Stimulated activated naive CD8-positive, alpha-beta T cell treated with anti-CD3 and anti-CD28 coated beads, Interleukin-15, Interleukin-2, amounts not matched to agents 100 ng/mL and 50 ng/mL, for 24 hours (primary cell): ENCODE measurements at regions not wholly inside any gene's neighbourhood (a gene's known extent, or its start where the extent isn't known, plus 50 kb on each side); places are given as distances from the start of the nearest gene placed in this dataset.
"Not testable (repeated sequence)": the region's sequence is repeated elsewhere in the genome, so short reads cannot be mapped to it uniquely, and the experiment has no call there.

ENCODE experiments used
- H3K27ac Mint-ChIP-seq: one replicate; pipeline ENCODE4 v1.8.0; 2021; ENCODE audit warnings: mild to moderate bottlenecking, mixed read lengths
- H3K27me3 Mint-ChIP-seq: one replicate; pipeline ENCODE4 v1.8.0; 2021; ENCODE audit warnings: mixed read lengths
- H3K36me3 Mint-ChIP-seq: one replicate; pipeline ENCODE4 v1.8.0; 2021; ENCODE audit warnings: low read depth, mixed read lengths
- H3K4me1 Mint-ChIP-seq: one replicate; pipeline ENCODE4 v1.8.0; 2021; ENCODE audit warnings: low read depth, mixed read lengths
- H3K4me3 Mint-ChIP-seq: one replicate; pipeline ENCODE4 v1.8.0; 2021; ENCODE audit warnings: mild to moderate bottlenecking, mixed read lengths
- H3K9me3 Mint-ChIP-seq: one replicate; pipeline ENCODE4 v1.8.0; 2021; ENCODE audit warnings: mixed read lengths

DNA sequence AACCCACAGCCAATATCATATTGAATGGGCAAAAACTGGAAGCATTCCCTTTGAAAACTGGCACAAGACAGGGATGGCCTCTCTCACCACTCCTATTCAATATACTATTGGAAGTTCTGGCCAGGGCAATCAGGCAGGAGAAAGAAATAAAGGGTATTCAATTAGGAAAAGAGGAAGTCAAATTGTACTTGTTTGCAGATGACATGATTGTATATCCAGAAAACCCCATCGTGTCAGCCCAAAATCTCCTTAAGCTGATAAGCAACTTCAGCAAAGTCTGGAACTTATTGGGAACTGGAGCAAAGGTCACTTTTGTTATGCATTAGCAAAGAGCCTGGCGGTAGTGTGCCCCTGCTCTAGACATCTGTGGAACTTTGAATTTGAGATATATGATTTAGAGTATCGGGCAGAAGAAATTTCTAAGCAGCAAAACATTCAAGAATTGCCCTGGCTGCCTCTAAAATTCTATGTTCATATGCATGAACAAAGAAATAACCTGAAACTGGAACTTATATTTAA is 53.4 kb upstream of the PSMA1 start:
- H3K27me3 Mint-ChIP-seq, H3K27ac Mint-ChIP-seq, H3K4me3 Mint-ChIP-seq: not testable (repeated sequence)
- peaks cover 75% of the 10 kb centered on the region for H3K36me3 Mint-ChIP-seq
- peaks cover 43% of the 10 kb centered on the region for H3K4me1 Mint-ChIP-seq
- peaks cover 43% of the 10 kb centered on the region for H3K9me3 Mint-ChIP-seq

DNA sequence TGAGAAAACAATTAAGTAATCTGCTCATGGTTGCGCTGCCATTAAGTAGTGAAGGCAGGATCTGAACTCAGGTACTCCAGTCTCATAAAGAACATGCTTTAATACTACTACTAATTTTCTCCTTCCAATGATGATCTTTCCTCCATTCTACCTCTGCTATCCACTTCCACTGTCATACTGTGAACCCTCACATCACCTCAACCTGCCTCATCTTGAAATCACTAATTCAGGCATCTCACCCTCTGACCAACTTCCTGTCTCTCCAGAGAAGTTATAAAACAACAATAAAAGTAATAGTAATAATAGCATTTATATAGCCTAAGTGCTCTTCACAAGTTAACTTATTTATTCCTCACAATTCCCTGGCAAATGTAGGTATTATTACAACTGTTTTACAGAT is 57.1 kb upstream of the PSMA1 start:
- H3K9me3 Mint-ChIP-seq = peaks cover 38% of the 10 kb centered on the region
- no peak overlapping the region for H3K27ac Mint-ChIP-seq
- no peaks in the 10 kb centered on the region for H3K27me3 Mint-ChIP-seq
- H3K4me1 Mint-ChIP-seq = peaks cover 46% of the 10 kb centered on the region
- H3K4me3 Mint-ChIP-seq = no peak overlapping the region
- peaks cover 68% of the 10 kb centered on the region for H3K36me3 Mint-ChIP-seq

GRCh38 chr11:14577835-14578529 is 57.8 kb upstream of the PSMA1 start:
- Mint-ChIP-seq H3K27me3 (no peaks in the 10 kb centered on the region), H3K36me3 (peaks cover 65% of the 10 kb centered on the region), H3K4me3 (peak overlapping the region; percentile 39), H3K9me3 (peaks cover 38% of the 10 kb centered on the region), H3K27ac (peak overlapping the region; percentile 86), H3K4me1 (peaks cover 40% of the 10 kb centered on the region)

DNA sequence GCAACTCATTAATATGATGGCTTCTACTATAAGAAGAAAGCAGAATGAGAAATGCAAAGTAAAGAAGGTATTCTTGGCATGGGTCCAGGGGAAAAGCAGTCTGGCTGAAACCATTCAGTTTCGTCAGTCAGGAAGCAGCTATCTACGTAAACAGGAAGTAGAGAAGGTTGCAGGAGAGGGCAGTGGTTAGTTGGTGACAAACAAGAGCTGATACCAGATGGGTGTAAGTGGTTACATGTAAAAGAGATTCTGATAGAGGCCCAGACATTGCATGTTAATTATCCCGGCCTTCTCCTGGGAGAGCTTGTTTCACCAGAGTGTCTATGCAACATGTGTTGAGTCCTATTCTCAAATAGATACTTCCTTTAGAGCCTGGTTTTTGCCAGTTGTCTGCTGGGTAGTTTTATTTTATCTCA is 58.4 kb upstream of the PSMA1 start:
- Mint-ChIP-seq H3K9me3 (peaks cover 41% of the 10 kb centered on the region), H3K36me3 (peaks cover 65% of the 10 kb centered on the region), H3K4me3 (peak overlapping the region; percentile 39), H3K4me1 (peaks cover 40% of the 10 kb centered on the region), H3K27ac (peak overlapping the region; percentile 86), H3K27me3 (no peaks in the 10 kb centered on the region)

DNA sequence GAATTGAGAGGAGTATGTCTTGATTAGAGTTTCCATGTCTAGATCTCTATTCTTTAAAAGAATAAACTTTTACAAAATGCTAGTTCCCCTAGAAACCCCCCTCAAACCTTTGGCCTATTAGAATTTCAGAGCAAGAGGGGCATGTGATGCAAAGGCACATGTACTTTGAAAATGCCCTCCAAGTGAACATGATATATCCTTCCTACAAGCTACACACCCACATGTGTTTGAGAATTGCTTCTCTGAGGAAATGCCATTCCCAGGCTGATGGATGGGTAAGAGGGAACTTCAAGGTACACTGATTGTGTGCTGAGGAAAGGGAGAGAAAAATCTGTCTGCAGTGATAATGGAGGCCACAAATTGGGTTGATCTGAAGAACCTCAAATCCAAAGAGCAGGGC is 59.5 kb upstream of the PSMA1 start:
- Mint-ChIP-seq H3K36me3 (peaks cover 61% of the 10 kb centered on the region), H3K4me3 (no peak overlapping the region), H3K27ac (peak overlapping the region; percentile 10), H3K4me1 (peaks cover 40% of the 10 kb centered on the region), H3K9me3 (peaks cover 33% of the 10 kb centered on the region), H3K27me3 (no peaks in the 10 kb centered on the region)

- no peak overlapping the region for H3K4me3 Mint-ChIP-seq
Measured at GRCh38 chr11:14582793-14583192, 60.8 kb upstream of the PDE3B start.

GRCh38 chr11:14583252-14584034 is 60.2 kb upstream of the PDE3B start:
- peaks cover 19% of the 10 kb centered on the region for H3K9me3 Mint-ChIP-seq
- no peak overlapping the region for H3K4me3 Mint-ChIP-seq
- H3K27ac Mint-ChIP-seq = peak overlapping the region; percentile 54
- peaks cover 65% of the 10 kb centered on the region for H3K36me3 Mint-ChIP-seq
- H3K4me1 Mint-ChIP-seq = peaks cover 39% of the 10 kb centered on the region
- no peaks in the 10 kb centered on the region for H3K27me3 Mint-ChIP-seq

More at GRCh38 chr11:14582793-14583192, 60.8 kb upstream of the PDE3B start:
- Mint-ChIP-seq H3K27ac (peak overlapping the region; percentile 49), H3K9me3 (peaks cover 19% of the 10 kb centered on the region), H3K27me3 (no peaks in the 10 kb centered on the region), H3K36me3 (peaks cover 64% of the 10 kb centered on the region), H3K4me1 (peaks cover 46% of the 10 kb centered on the region)

GRCh38 chr11:14584035-14584363 is 59.6 kb upstream of the PDE3B start:
- peak overlapping the region; percentile 54 for H3K27ac Mint-ChIP-seq
- peaks cover 64% of the 10 kb centered on the region for H3K36me3 Mint-ChIP-seq
- peaks cover 34% of the 10 kb centered on the region for H3K4me1 Mint-ChIP-seq
- no peak overlapping the region for H3K4me3 Mint-ChIP-seq
- H3K27me3 Mint-ChIP-seq = no peaks in the 10 kb centered on the region
- H3K9me3 Mint-ChIP-seq = peaks cover 19% of the 10 kb centered on the region

DNA sequence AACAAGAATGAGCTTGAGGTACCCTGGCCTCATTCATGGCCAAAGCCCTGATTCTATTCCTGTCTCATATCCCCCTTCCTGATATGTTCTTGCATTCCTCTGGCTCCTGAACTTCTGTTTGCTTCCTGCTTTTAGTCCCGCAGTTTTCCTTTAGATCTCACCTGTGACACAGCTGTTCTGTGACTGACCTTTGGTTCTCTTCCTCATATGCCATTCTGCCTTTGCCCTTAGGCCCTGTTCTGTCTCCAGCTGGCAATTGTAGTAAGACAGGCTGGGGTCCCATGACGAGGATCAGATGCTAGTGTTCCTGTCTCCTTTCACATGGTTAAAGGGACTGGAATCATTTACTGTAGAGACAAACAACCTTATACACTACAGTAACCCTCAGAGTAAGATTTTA is 59.0 kb upstream of the PDE3B start:
- Mint-ChIP-seq H3K36me3 (peaks cover 64% of the 10 kb centered on the region), H3K4me3 (no peak overlapping the region), H3K27me3 (no peaks in the 10 kb centered on the region), H3K27ac (peak overlapping the region; percentile 3), H3K4me1 (peaks cover 29% of the 10 kb centered on the region), H3K9me3 (peaks cover 20% of the 10 kb centered on the region)

- Mint-ChIP-seq H3K27ac (peak overlapping the region; percentile 29), H3K4me3 (no peak overlapping the region), H3K4me1 (peaks cover 29% of the 10 kb centered on the region), H3K36me3 (peaks cover 64% of the 10 kb centered on the region), H3K27me3 (no peaks in the 10 kb centered on the region), H3K9me3 (peaks cover 18% of the 10 kb centered on the region)
Measured at GRCh38 chr11:14585438-14585837, 58.2 kb upstream of the PDE3B start.

DNA sequence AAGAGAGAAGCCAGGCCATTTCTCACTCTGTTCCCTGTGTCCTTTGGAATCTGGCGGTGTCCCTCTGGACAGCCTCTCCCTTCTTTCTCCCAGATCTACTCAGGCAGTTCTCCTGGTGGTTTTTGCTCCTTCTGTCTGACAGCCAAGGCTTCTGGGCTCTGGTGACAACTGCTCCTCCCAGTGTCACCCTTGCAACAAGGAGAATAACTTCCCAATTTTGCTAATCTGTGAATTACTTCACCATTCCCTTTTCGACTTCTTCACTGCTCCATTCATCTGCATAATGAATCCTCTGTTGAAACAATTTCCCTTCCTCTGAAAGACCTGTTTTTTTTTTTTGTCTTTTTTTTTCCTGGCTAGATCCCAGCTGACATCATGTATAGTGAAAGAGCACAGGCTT is 56.3 kb upstream of the PDE3B start:
- peaks cover 25% of the 10 kb centered on the region for H3K4me1 Mint-ChIP-seq
- H3K36me3 Mint-ChIP-seq = peaks cover 73% of the 10 kb centered on the region
- peaks cover 15% of the 10 kb centered on the region for H3K9me3 Mint-ChIP-seq
- H3K4me3 Mint-ChIP-seq = no peak overlapping the region
- H3K27ac Mint-ChIP-seq = peak overlapping the region; percentile 6
- no peaks in the 10 kb centered on the region for H3K27me3 Mint-ChIP-seq

DNA sequence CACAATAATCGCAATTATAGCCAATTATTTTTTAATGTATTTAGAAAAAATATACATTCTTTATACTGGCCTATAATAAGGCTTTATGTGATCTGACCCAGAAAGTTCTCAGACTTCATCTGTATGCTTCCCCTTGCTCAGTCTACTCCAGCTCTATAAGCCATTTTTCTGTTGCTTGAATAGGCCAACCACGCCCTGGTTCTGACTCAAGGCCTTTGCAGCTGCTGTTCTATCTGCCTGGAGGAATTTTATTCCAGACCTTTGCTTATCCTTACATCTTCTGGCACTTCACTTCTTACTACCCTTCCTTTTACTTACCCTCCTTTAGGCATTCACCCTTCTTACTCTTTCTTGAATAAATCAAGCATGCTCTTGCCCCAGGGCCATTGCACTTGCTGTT is 54.9 kb upstream of the PDE3B start:
- peaks cover 30% of the 10 kb centered on the region for H3K4me1 Mint-ChIP-seq

GRCh38 chr11:14589421-14589820 is 54.2 kb upstream of the PDE3B start:
- Mint-ChIP-seq H3K9me3 (peaks cover 14% of the 10 kb centered on the region), H3K4me3 (no peak overlapping the region), H3K36me3 (peaks cover 72% of the 10 kb centered on the region), H3K27me3 (no peaks in the 10 kb centered on the region), H3K4me1 (peaks cover 32% of the 10 kb centered on the region), H3K27ac (no peak overlapping the region)

More for the DNA sequence above, 54.9 kb upstream of the PDE3B start:
- Mint-ChIP-seq H3K9me3 (peaks cover 14% of the 10 kb centered on the region), H3K27ac (no peak overlapping the region), H3K36me3 (peaks cover 75% of the 10 kb centered on the region), H3K4me3 (no peak overlapping the region), H3K27me3 (no peaks in the 10 kb centered on the region)

DNA sequence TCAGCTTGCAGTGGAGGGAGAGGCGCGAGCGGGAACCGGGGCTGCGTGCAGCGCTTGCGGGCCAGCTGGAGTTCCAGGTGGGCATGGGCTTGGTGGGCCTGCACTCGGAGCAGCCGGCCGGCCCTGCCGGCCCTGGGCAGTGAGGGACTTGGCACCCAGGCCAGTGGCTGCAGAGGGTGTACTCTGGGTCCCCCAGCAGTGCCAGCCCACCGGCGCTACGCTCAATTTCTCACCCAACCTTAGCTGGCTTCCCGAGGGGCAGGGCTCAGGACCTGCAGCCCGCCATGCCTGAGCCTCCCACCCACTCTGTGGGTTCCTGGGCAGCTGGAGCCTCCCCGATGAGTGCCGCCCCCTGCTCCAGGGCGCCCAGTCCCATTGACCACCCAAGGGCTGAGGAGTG is 52.6 kb upstream of the PDE3B start:
- H3K4me3 Mint-ChIP-seq, H3K27ac Mint-ChIP-seq, H3K27me3 Mint-ChIP-seq: not testable (repeated sequence)
- Mint-ChIP-seq H3K4me1 (peaks cover 21% of the 10 kb centered on the region), H3K9me3 (peaks cover 14% of the 10 kb centered on the region), H3K36me3 (peaks cover 62% of the 10 kb centered on the region)

- H3K36me3 Mint-ChIP-seq = peaks cover 61% of the 10 kb centered on the region
- no peak overlapping the region for H3K4me3 Mint-ChIP-seq
- H3K27me3 Mint-ChIP-seq = no peaks in the 10 kb centered on the region
- peaks cover 17% of the 10 kb centered on the region for H3K4me1 Mint-ChIP-seq
- no peak overlapping the region for H3K27ac Mint-ChIP-seq
- peaks cover 22% of the 10 kb centered on the region for H3K9me3 Mint-ChIP-seq
Measured at GRCh38 chr11:14593671-14594070, 49.9 kb upstream of the PDE3B start.
